VCaP (cell line): ENCODE measurements at regions not wholly inside any gene's neighbourhood (a gene's known extent, or its start where the extent isn't known, plus 50 kb on each side); places are given as distances from the start of the nearest gene placed in this dataset.

Experiments used
- H3K27ac ChIP-seq: fragments of 450-650 bp; 2 replicates; pipeline ENCODE4 v1.5.1; 2017
- TF ChIP-seq, protein P1 (sequence below): fragments of 450-650 bp; conservative IDR thresholded peaks from 2 replicates; pipeline ENCODE4 v1.5.1; 2017; ENCODE audit warnings: mild to moderate bottlenecking, moderate library complexity

DNA sequence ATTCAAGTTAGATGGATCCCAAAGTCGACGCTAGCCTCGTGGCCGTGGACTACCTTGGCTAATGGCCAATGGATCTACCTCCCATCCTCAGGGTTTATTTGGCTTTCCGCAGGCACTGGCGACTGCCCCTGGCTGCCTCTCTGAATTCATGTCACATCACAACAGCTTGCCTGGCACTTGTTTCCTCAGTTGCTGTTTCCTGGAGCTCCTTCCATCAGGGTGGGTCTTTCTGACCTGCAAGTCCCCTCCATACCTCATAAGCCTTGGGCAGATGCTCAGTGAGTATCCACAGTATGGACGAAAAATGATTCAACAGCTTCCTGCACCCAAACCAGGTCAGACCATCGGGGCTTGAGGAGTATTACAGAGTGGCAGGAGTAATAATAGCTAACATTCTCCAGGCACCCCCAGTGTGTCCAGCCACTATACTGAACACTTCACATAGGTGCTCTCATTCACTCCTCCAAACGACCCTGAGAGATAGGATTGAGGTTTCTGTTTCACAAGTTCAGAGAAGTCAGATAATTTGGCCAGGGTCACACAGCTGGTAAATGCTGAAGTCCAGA lies 311.5 kb downstream of the TLE3 start:
- no peak overlapping the region for H3K27ac ChIP-seq
- TF ChIP-seq, protein P1, sequence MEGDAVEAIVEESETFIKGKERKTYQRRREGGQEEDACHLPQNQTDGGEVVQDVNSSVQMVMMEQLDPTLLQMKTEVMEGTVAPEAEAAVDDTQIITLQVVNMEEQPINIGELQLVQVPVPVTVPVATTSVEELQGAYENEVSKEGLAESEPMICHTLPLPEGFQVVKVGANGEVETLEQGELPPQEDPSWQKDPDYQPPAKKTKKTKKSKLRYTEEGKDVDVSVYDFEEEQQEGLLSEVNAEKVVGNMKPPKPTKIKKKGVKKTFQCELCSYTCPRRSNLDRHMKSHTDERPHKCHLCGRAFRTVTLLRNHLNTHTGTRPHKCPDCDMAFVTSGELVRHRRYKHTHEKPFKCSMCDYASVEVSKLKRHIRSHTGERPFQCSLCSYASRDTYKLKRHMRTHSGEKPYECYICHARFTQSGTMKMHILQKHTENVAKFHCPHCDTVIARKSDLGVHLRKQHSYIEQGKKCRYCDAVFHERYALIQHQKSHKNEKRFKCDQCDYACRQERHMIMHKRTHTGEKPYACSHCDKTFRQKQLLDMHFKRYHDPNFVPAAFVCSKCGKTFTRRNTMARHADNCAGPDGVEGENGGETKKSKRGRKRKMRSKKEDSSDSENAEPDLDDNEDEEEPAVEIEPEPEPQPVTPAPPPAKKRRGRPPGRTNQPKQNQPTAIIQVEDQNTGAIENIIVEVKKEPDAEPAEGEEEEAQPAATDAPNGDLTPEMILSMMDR = no peak

DNA sequence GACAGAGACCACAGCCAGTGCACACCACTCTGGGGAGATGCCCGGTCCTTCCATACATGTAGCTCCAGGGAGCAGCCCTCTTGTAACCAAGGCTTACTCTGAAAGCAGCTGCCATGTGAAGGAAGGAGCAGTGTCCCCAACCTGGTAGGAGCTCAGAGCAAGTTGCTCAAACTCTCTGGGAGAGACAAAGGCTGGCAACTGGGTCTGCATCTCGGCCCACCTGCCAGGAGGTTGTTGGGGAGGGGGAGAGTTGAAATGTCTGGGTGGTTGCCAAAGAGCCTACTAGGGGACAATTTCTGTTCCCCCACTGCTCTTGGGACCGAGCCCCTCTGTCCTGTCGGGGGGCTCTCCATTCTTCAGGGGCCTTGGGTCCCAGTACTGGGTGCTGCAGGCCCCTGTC lies 309.9 kb downstream of the TLE3 start:
- TF ChIP-seq, protein P1 = no peak
- no peak overlapping the region for H3K27ac ChIP-seq

DNA sequence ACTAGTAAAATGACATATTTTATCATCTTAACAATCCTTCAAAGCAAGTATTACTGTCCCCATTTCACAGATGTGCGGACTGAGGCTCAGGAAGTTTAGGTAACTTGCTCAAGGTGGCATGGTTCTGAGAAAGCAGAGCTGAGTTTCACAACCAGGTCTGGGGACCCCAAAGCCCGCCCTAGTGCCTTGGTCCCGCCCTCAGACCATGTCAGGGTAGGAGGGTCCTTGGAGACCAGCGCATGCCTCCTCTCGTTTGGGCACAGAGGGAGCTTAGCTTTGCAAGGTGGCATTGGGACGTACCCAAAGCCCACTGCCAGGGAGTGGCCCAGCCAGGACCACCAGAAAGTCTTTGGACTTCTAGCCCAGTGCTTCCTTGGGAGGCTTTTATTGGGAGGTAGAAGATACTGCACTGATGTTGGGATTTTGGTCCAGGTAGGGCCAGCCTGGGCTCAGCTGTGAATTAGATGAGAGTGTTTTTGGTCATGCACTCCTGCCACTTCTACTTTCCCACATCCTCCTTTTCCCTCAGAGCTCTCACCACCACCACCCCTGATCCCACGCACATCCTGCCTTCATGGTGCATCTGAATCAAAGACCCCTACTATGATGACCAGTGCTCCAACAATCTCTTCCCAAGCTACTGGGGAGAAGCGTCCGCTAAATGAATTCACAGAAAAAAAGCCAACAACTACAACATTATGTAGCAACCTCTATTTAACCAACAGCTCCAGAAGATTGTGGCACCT lies 307.9 kb downstream of the TLE3 start:
- TF ChIP-seq, protein P1 = no peak
- H3K27ac ChIP-seq = no peak overlapping the region

DNA sequence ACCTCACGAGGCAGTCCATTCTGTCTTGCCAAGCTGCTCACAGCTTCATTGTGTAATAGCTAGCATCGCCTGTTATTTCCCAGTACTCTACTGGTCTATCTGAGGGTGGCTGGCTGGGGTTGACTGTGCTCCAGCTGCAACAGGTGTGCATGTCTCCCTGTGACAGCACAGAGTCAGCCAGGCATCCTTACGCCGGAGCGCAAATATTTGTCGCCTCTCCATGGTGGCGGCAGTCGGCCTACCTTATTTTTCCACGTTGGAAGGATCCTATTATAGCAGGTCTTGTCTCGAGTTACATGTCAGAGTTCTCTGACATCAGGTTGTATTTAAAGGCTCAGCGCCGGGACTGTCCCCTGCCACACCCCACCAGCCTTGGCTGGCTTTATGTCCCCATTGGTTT lies 307.1 kb downstream of the TLE3 start:
- no peak overlapping the region for H3K27ac ChIP-seq

DNA sequence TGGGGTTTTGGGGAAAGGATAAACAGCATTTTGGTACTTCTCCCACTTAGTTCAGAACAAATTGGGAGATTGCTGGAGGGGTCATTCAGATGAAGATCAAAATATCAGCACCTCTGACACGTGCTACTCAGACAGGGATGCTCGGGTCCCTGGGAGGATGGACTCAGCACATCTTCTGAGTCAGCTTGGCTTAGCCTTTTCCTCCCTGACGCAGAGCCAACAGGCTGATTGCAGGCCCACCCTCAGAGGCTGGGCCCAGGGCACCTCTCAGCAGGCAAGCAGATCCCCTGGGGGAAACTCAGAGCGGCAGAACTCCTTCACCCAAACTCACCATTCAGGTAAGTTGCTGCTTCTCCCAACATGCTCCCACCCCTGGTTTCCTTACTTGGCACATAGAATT lies 304.9 kb downstream of the TLE3 start:
- TF ChIP-seq, protein P1 = no peak
- no peak overlapping the region for H3K27ac ChIP-seq

More for the DNA sequence above, 307.1 kb downstream of the TLE3 start:
- TF ChIP-seq, protein P1 = no peak

DNA sequence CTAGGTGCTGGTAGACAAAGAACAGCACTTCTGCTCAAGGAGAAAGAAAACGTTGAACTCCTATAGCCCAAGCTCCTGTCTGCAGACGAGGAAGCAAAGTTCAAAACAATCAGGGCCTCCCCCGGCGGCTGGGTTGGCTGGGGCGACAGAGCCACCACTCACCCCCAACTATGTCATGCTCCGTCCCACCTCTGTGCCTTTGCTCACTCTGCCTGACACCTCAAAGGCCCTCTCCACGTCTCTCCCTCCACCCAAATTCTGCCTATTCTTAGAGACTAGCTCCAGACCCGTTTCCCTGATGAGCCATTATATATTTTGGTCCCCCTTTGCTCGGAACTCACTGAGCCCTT lies 304.3 kb downstream of the TLE3 start:
- no peak overlapping the region for H3K27ac ChIP-seq
- TF ChIP-seq, protein P1 = no peak

DNA sequence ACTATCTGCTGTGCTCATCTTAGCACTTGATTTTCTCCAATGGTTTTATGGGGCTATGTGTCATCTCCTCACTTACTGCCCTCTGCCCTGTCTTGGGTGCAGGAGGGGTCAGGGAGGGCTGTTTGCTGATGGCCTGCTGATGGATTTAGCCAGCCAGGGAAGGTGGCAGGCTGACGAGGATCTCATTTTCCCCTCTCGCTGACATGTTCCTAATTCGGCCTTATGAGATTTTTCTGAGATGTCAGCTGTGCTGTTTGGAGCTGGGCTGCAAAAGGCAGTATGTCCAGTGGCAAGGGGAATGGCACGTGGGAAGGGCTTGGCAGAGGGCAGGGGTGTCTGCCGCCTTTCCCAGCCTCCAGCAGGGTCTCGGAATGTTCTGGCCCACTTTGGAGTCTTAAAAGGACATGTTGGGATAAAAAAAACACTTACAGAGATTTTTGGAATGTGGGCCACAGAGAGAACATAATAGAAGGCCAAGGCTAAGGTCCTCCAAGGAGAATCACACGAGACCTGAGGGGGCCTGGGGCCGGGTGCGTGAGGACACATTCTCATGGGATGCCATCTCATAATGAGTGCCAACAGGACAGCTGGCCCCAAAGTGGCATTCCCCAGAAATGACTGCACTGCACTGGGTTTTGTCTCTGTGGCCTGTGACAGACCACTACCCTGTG lies 303.8 kb downstream of the TLE3 start:
- TF ChIP-seq, protein P1 = no peak
- H3K27ac ChIP-seq = no peak overlapping the region
